Neural cell (in vitro differentiated cells): ENCODE measurements at regions not wholly inside any gene's neighbourhood (a gene's known extent, or its start where the extent isn't known, plus 50 kb on each side); places are given as distances from the start of the nearest gene placed in this dataset.

Source experiments
- H2AFZ ChIP-seq: fragments of 200-600, 300-800 bp; sonication (generic), shearing (Covaris generic); 2 replicates; pipeline ENCODE4 v1.6.0; 2014; ENCODE audit warnings: low read depth, mild to moderate bottlenecking, antibody characterized with exemption, low read length, moderate library complexity
- H3F3A ChIP-seq: fragments of 200-600 bp; shearing (Covaris generic); 2 replicates; pipeline ENCODE4 v1.6.1; 2016; ENCODE audit warnings: mild to moderate bottlenecking, moderate library complexity, mixed read lengths, antibody characterized with exemption, low read length; ENCODE audit not compliant: insufficient read depth, poor library complexity, severe bottlenecking
- H3K27ac ChIP-seq: fragments of 200-600, 300-800 bp; sonication (generic), shearing (Covaris generic); 2 replicates; pipeline ENCODE4 v1.5.1; 2014; ENCODE audit warnings: mild to moderate bottlenecking, low read length, moderate library complexity
- H3K27me3 ChIP-seq: fragments of 300-800, 200-600 bp; sonication (generic), shearing (Covaris generic); 2 replicates; pipeline ENCODE4 v1.6.0; 2014; ENCODE audit warnings: mild to moderate bottlenecking, low read depth, low read length, moderate library complexity; ENCODE audit not compliant: insufficient read depth
- H3K36me3 ChIP-seq: fragments of 300-800, 200-600 bp; sonication (generic), shearing (Covaris generic); 2 replicates; pipeline ENCODE4 v1.5.1; 2014; ENCODE audit warnings: mild to moderate bottlenecking, antibody characterized with exemption, low read length, moderate library complexity; ENCODE audit not compliant: insufficient read depth
- H3K4me2 ChIP-seq: fragments of 300-800, 200-600 bp; sonication (generic), shearing (Covaris generic); 2 replicates; pipeline ENCODE4 v1.6.0; 2014; ENCODE audit warnings: mild to moderate bottlenecking, low read length
- H3K4me3 ChIP-seq: fragments of 300-800, 200-600 bp; sonication (generic), shearing (Covaris generic); 2 replicates; pipeline ENCODE4 v1.5.1; 2014; ENCODE audit warnings: mild to moderate bottlenecking, low read length, moderate library complexity
- H3K79me2 ChIP-seq: fragments of 200-600 bp; shearing (Covaris generic); replicated peaks from 2 replicates; pipeline ENCODE4 v1.6.0; 2014; ENCODE audit warnings: mild to moderate bottlenecking, low read length, moderate library complexity; ENCODE audit not compliant: insufficient read depth
- H3K9ac ChIP-seq: fragments of 300-800, 200-600 bp; sonication (generic), shearing (Covaris generic); 2 replicates; pipeline ENCODE4 v1.6.1; 2016; ENCODE audit warnings: mild to moderate bottlenecking, low read length, mixed read lengths
- H3K9me2 ChIP-seq: fragments of 200-600 bp; shearing (Covaris generic); 2 replicates; pipeline ENCODE4 v1.6.1; 2016; ENCODE audit warnings: mild to moderate bottlenecking, low read length, mixed read lengths; ENCODE audit not compliant: insufficient read depth
- H3K9me3 ChIP-seq: fragments of 200-600, 300-800 bp; sonication (generic), shearing (Covaris generic); 2 replicates; pipeline ENCODE4 v1.6.1; 2016; ENCODE audit warnings: mild to moderate bottlenecking, mixed run types, low read length, moderate library complexity, mixed read lengths
- H4K20me1 ChIP-seq: fragments of 200-600 bp; shearing (Covaris generic); 2 replicates; pipeline ENCODE4 v1.6.1; 2016; ENCODE audit warnings: mild to moderate bottlenecking, mixed run types; ENCODE audit not compliant: insufficient read depth
- CTCF ChIP-seq: fragments of 450-650 bp; IDR thresholded peaks from 2 replicates; pipeline ENCODE4 v1.5.1; 2014; ENCODE audit warnings: antibody characterized with exemption, mild to moderate bottlenecking, moderate library complexity; ENCODE audit not compliant: poor library complexity, severe bottlenecking
- EP300 ChIP-seq: fragments of 450-650 bp; conservative IDR thresholded peaks from 2 replicates; pipeline ENCODE4 v1.6.1; 2014; ENCODE audit warnings: antibody characterized with exemption, mild to moderate bottlenecking, moderate library complexity; ENCODE audit not compliant: poor library complexity, severe bottlenecking
- EZH2 ChIP-seq: fragments of 200-600, 300-800 bp; shearing (Covaris generic), sonication (generic); IDR thresholded peaks from 2 replicates; pipeline ENCODE4 v1.6.1; 2014; ENCODE audit warnings: antibody characterized with exemption, low read length, borderline replicate concordance, mild to moderate bottlenecking; ENCODE audit not compliant: insufficient read depth, poor library complexity, severe bottlenecking
- MXI1 ChIP-seq: fragments of 450-650 bp; conservative IDR thresholded peaks from 2 replicates; pipeline ENCODE4 v1.6.1; 2014; ENCODE audit warnings: antibody characterized with exemption, mild to moderate bottlenecking; ENCODE audit not compliant: poor library complexity, severe bottlenecking
- POLR2AphosphoS5 ChIP-seq: IDR thresholded peaks from 2 replicates; pipeline ENCODE4 v1.6.1; 2012
- RAD21 ChIP-seq: fragments of 450-650 bp; conservative IDR thresholded peaks from 2 replicates; pipeline ENCODE4 v1.6.1; 2014; ENCODE audit warnings: antibody characterized with exemption, mild to moderate bottlenecking, moderate library complexity
- REST ChIP-seq: IDR thresholded peaks from 2 replicates; pipeline ENCODE4 v1.6.1; 2012; ENCODE audit warnings: borderline replicate concordance
- SMC3 ChIP-seq: fragments of 450-650 bp; conservative IDR thresholded peaks from 2 replicates; pipeline ENCODE4 v1.6.1; 2014; ENCODE audit warnings: antibody characterized with exemption, mild to moderate bottlenecking, moderate library complexity; ENCODE audit not compliant: poor library complexity
- TAF1 ChIP-seq: IDR thresholded peaks from 2 replicates; pipeline ENCODE4 v1.6.1; 2012; ENCODE audit warnings: low read depth

- H3K79me2 ChIP-seq: no peaks in the 10 kb centered on the region
- H3K27ac ChIP-seq: no peak overlapping the region
- H3K4me3 ChIP-seq: no peak overlapping the region
- H4K20me1 ChIP-seq: no peaks in the 10 kb centered on the region
- H3F3A ChIP-seq: no peaks in the 10 kb centered on the region
- no peak overlapping the region for H3K4me2 ChIP-seq
- H3K9me2 ChIP-seq: no peaks in the 10 kb centered on the region
- no peak overlapping the region for H3K9ac ChIP-seq
- no peaks in the 10 kb centered on the region for H3K36me3 ChIP-seq
- H3K27me3 ChIP-seq: no peaks in the 10 kb centered on the region
- TF ChIP-seq EP300 (no peak), TAF1 (no peak), REST (no peak), RAD21 (no peak), EZH2 (no peak), SMC3 (no peak), MXI1 (no peak), POLR2AphosphoS5 (no peak), CTCF (no peak)
- no peak overlapping the region for H2AFZ ChIP-seq
- no peaks in the 10 kb centered on the region for H3K9me3 ChIP-seq
Observed at GRCh38 chr6:85079761-85080160, 315.4 kb upstream of the TBX18 start.

- H3K27ac ChIP-seq: no peak overlapping the region
- no peak overlapping the region for H3K4me2 ChIP-seq
- no peaks in the 10 kb centered on the region for H3K27me3 ChIP-seq
- H3K9me2 ChIP-seq: no peaks in the 10 kb centered on the region
- no peaks in the 10 kb centered on the region for H3F3A ChIP-seq
- H3K4me3 ChIP-seq: no peak overlapping the region
- H3K9ac ChIP-seq: no peak overlapping the region
- no peaks in the 10 kb centered on the region for H3K36me3 ChIP-seq
- H3K9me3 ChIP-seq: no peaks in the 10 kb centered on the region
- H2AFZ ChIP-seq: no peak overlapping the region
- TF ChIP-seq REST: no peak
- no peak for TF ChIP-seq MXI1
- TF ChIP-seq CTCF: no peak
- no peak for TF ChIP-seq POLR2AphosphoS5
- no peak for TF ChIP-seq SMC3
- no peaks in the 10 kb centered on the region for H3K79me2 ChIP-seq
- no peaks in the 10 kb centered on the region for H4K20me1 ChIP-seq
Observed at GRCh38 chr6:85078058-85078457, 313.7 kb upstream of the TBX18 start.
